ENCODE measurements at regions not wholly inside any gene's neighbourhood (a gene's known extent, or its start where the extent isn't known, plus 50 kb on each side); places are given as distances from the start of the nearest gene placed in this dataset.
A peak's percentile ranks its signal among the peaks of the same experiment; 100 is the strongest.

- no peak for DNase-seq
Measured at GRCh38 chr9:106557996-106558667, 304.8 kb upstream of the ZNF462 start.

GRCh38 chr9:106560540-106560939 is 302.4 kb upstream of the ZNF462 start:
- DNase-seq, result no peak

GRCh38 chr9:106575823-106576222 is 287.1 kb upstream of the ZNF462 start:
- DNase-seq, result peak; percentile 28

DNA sequence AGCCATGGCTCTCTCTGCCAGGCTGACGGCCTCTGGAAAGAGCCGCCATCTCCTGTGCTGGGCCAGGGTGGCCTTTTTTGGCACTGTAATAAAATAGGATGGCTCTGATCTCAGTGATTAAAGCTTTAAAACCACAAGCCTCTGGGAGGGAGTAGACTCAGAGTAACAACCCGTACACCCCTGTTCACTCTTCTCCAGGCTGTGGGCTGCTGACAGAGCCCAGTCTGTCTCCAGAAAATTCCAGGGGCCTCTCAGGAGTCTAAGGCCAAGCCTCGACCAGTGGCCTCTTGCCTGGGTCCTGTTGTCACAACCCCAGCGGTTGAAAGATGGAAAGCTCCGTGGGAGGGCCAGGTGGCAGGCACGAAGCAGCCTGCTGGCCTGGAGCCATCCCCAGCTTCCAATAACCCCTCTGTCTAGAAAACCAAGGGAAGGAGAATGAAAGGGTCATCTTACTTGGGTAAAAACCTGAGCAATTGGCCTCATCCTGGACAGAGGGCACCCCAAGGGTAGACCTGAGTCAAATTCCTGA is 286.7 kb upstream of the ZNF462 start:
- no peak for DNase-seq

- DNase-seq, result no peak
Measured at GRCh38 chr9:106577121-106577520, 285.8 kb upstream of the ZNF462 start.

- DNase-seq, result no peak
Measured at GRCh38 chr9:106580546-106580945, 282.4 kb upstream of the ZNF462 start.

GRCh38 chr9:106581973-106582372 is 281.0 kb upstream of the ZNF462 start:
- DNase-seq, result no peak

- DNase-seq, result no peak
Measured at GRCh38 chr9:106583751-106584150, 279.2 kb upstream of the ZNF462 start.

DNA sequence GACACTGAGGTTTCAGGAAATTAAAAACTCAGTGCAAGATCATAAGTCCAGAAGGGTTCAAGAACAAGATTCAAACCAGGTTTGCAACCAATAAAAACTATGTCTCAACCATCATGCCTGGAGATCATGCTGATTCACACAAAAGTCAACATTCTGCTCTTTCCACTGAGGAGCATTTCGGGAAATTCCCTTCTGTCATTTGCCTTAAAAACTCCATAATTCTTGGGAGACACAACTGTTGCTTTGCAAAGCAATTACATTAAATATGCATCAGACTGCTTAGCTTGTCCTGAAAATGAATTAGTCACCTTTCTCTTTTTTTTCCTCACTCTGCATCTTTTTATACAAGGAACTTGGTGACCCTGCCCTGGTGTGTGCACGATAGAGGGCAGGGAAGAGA is 275.9 kb upstream of the ZNF462 start:
- DNase-seq, result no peak

DNA sequence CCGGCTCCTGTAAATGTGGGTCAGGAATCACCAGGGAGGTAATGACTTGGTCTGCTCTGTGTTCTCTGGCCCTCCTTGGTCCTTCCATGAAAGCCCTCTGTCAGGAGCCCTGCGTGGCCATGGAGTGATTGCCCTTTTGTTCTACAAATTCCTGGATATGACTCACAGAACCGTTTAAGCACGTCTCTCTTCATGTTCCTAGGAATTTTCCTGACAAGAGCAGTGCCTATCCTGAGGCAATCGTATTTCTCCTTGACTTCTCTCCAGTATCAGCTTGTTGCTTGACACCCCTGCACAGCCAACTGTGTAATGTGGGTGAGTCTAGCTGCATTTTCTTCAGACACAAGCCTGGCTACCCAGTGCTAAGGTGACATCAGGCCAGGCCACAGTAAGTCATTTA is 274.3 kb upstream of the ZNF462 start:
- no peak for DNase-seq

DNA sequence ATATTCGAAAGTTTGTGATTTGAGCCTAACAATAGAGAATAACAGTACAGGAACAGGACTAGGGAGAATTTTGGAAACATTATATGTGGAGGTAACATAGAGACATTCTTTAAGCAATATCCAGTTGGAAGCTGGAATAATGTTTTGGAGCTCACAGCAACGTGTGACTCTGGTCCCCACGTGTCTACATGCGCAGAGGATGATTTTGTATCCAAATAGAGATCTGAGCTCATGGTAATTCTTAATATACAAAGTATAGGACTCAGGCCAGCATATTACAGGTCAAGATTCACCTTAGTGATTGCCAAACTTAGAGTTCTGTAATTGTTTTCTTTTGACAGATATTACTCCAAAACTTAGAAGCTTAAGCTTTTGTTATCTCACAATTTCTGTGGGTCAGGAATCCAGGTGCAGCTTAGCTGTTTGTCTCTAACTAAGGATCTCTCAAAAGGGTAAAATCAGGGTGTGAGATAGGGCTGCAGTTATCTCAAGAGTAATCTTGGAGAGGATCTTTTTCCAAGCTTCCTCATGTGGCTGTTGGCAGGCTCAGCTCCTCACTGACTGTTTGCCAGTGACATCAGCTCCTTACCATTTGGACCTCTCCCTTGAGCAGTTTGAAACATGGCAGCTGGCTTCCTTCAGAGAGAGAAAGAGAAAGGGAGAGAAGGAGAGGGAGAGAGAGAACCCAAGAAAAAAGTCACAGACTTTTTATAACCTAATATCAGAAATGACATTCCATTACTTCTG is 272.0 kb upstream of the ZNF462 start:
- DNase-seq, result no peak

DNA sequence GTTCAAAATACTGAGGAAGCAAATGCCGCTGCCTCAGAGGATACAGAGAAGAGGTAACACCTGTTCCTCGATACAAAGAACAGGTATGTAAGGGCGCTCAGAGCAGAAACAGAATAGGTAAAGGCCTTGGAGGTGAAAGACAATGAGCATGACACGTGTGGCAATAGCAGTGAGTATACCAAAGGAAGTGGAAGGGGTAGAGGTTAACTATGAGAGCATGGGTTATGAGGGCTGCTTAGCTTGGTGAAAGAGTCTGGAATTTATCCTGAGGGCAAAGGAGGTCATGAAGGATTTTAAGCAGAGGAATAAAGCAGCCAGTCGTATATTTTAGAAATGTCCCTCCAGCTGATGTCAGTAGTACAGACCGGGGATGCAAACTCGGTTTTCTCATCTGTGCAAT is 269.8 kb upstream of the ZNF462 start:
- no peak for DNase-seq

- no peak for DNase-seq
Measured at GRCh38 chr9:106596984-106597383, 266.0 kb upstream of the ZNF462 start.

- no peak for DNase-seq
Measured at GRCh38 chr9:106600955-106601560, 261.9 kb upstream of the ZNF462 start.

DNA sequence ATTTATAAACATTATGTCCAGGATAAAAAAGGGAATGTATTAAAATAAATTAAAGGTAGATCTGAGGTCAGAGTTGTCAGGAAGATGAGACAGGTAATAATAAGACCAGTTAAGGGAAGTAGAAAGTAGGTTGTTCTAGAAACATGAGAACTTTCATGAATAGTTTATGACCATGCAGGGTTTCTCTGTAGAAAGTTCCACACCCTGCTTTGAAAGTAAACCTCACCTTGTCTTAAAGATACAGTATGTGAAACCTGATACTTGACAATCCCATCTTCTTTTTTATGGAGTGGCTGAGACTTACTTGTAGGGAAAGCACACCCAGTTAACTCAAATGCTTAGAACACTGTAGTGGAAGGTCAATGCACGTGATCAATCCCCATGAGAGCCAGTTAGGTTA is 260.6 kb upstream of the ZNF462 start:
- DNase-seq, result no peak

DNA sequence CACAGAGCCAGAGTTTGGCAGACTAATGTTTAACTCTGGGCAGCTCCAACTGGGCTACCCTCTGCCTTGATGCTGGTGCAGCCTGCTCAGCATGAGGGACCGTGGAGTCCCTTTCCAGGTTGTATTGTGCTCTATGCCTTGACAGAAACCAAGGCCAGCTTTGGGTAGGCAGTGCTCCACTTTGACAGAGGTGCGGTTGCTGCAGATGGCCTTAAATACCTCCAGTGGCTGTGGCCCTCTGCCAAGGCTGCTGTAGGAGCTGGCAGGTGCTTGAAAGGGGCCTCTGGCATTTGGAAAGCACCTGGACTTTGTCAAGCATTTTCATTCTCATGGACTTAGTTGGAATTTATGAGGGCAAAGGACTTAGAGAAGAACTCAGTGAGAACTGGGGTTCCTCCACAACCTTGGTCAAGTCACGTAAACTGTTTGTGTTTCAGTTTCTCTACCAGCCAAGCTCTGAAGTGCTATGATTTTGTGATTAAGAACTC is 249.7 kb upstream of the ZNF462 start:
- DNase-seq, result no peak

DNA sequence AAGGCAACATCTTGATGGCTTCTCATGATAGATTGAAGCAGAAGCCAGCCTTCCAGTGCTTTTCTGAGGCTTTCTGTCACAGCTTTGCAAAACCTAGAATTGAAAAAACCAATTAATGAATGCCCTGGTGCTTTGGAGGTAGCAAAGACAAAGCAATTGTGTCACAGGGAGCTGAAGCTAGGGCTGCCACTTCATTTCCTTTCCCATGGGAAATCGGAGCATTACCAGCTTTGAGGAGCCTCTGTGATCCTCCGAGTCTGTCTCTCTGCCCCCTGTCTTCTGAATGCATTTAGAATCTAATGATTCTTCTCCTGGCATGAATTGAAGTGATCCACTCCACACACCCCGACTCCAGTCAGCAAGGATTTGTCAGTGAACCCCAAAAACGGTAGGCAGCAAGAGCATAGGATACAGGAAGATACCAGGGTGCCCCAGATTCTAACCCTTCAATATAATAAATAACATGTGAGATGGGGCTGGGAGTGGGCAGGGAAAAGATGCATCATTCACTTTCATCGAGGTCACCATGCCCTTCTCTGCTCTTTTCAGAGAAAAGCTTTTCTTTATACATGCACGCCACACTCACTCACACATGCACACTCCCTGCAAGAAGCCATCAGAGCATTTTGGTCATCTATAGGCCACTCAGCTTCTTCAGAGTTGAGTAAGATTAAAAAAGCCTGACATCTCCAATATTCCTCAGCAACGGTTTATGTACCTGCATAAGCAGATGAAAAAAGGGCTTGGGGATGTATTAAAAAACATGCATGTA is 247.7 kb upstream of the ZNF462 start:
- DNase-seq, result peak; percentile 50

DNA sequence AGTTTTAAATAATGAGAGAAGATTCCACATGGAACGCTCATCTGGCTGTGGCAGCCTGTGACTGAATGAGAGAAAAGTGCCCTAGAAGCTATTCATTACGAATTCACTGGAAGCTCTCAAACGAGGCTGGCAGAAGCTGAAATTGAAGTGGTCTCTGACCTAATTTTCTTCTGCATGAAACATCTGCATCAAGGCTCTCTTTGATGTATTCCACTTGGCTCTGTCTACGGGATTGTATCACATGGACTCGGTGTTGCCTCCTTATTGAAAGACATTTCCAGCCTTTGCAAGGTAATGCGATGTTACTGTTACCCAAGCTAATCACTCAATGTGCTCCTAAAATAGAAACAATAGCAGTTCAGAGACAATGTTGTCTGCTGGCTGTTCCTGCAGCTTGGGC is 246.9 kb upstream of the ZNF462 start:
- DNase-seq, result peak; percentile 41

DNA sequence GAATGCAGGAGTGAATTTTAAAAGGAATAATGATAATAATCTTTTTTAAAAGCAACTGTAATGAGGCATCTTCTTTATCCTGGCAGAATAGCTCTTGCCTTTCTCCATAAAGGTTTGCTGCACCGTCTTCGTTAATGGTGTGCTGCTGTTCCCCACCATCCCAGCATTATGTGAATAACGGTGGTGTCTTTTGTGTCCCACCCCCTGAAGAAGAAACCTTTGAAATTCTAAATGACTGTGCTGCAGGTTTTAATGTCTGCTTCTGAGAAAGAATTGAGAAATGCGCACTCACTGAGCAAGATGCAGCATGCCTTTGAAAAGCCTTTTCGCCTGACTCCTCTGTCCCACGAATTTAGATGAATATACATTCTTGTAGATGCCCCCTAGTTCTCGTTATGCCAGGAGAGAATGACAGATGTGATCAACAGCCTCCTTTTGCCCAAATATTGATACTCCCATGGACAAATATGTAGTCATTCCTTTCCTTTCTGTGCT is 246.1 kb upstream of the ZNF462 start:
- DNase-seq, result no peak

- no peak for DNase-seq
Measured at GRCh38 chr9:106619211-106619610, 243.8 kb upstream of the ZNF462 start.

- DNase-seq, result no peak
Measured at GRCh38 chr9:106620081-106620480, 242.9 kb upstream of the ZNF462 start.

GRCh38 chr9:106620866-106621265 is 242.1 kb upstream of the ZNF462 start:
- DNase-seq, result peak; percentile 32

Data from retina (tissue), 1 donor.